IPS DF 6.9 (cell line): ENCODE measurements at regions not wholly inside any gene's neighbourhood (a gene's known extent, or its start where the extent isn't known, plus 50 kb on each side); places are given as distances from the start of the nearest gene placed in this dataset.
A peak's percentile ranks its signal among the peaks of the same experiment; 100 is the strongest.

ENCODE experiments used
- DNase-seq: peaks from one replicate; pipeline ENCODE4 v3.0.0-alpha.2; 2013; ENCODE audit warnings: low read depth, low spot score
- H3K27ac ChIP-seq: one replicate; pipeline ENCODE4 v1.5.1; 2013; ENCODE audit warnings: low read length, control low read depth
- H3K27me3 ChIP-seq: 2 replicates; pipeline ENCODE4 v1.6.1; 2013; ENCODE audit warnings: mild to moderate bottlenecking, low read length; ENCODE audit not compliant: control insufficient read depth, insufficient read depth
- H3K36me3 ChIP-seq: 2 replicates; pipeline ENCODE4 v1.6.1; 2013; ENCODE audit warnings: low read length; ENCODE audit not compliant: control insufficient read depth, insufficient read depth
- H3K4me1 ChIP-seq: 2 replicates; pipeline ENCODE4 v1.6.1; 2013; ENCODE audit warnings: low read length; ENCODE audit not compliant: control insufficient read depth, insufficient read depth
- H3K4me3 ChIP-seq: 2 replicates; pipeline ENCODE4 v1.5.1; 2013; ENCODE audit warnings: mild to moderate bottlenecking, low read length
- H3K9me3 ChIP-seq: 2 replicates; pipeline ENCODE4 v1.6.1; 2013; ENCODE audit warnings: low read length, inconsistent platforms; ENCODE audit not compliant: control insufficient read depth, insufficient read depth
- WGBS: extraction: QIAGEN DNeasy Blood & Tissue Kit; methylation state at CpG from one replicate; pipeline ENCODE4 v1.1.7; 2013; ENCODE audit warnings: mixed read lengths, missing lambda C conversion rate; ENCODE audit not compliant: insufficient read length, insufficient coverage; 5-methylcytosine and 5-hydroxymethylcytosine counted together

GRCh38 chr5:106766916-106767315 lies 903.8 kb downstream of the EFNA5 start:
- no peak overlapping the region for H3K4me3 ChIP-seq
- WGBS: no CpG with 5 or more reads among the region's 2 CpGs

GRCh38 chr5:106759581-106759980 lies 911.2 kb downstream of the EFNA5 start:
- Histone ChIP-seq H3K4me3 (no peak overlapping the region), H3K27me3 (no peaks in the 10 kb centered on the region), H3K36me3 (no peaks in the 10 kb centered on the region), H3K9me3 (no peaks in the 10 kb centered on the region), H3K27ac (no peak overlapping the region), H3K4me1 (peaks cover 3% of the 10 kb centered on the region; the same call in 1 of the 2 replicates)
- no peak for DNase-seq
- WGBS: no CpG with 5 or more reads among the region's 3 CpGs

More at GRCh38 chr5:106766916-106767315, 903.8 kb downstream of the EFNA5 start:
- Histone ChIP-seq H3K27me3 (no peaks in the 10 kb centered on the region), H3K4me1 (no peaks in the 10 kb centered on the region), H3K36me3 (no peaks in the 10 kb centered on the region), H3K9me3 (no peaks in the 10 kb centered on the region), H3K27ac (no peak overlapping the region)
- no peak for DNase-seq

- Histone ChIP-seq H3K9me3 (no peaks in the 10 kb centered on the region), H3K36me3 (no peaks in the 10 kb centered on the region), H3K27ac (no peak overlapping the region), H3K4me3 (no peak overlapping the region), H3K27me3 (no peaks in the 10 kb centered on the region), H3K4me1 (peaks cover 3% of the 10 kb centered on the region; the same call in 1 of the 2 replicates)
- DNase-seq: no peak
- no CpG with 5 or more reads among the region's 1 CpG for WGBS
Observed at GRCh38 chr5:106759152-106759551, 911.6 kb downstream of the EFNA5 start.

- Histone ChIP-seq H3K27ac (no peak overlapping the region), H3K4me1 (peaks cover 3% of the 10 kb centered on the region; the same call in 1 of the 2 replicates), H3K36me3 (no peaks in the 10 kb centered on the region), H3K27me3 (no peaks in the 10 kb centered on the region), H3K9me3 (no peaks in the 10 kb centered on the region), H3K4me3 (no peak overlapping the region)
- DNase-seq: no peak
- no CpG with 5 or more reads among the region's 3 CpGs for WGBS
Observed at GRCh38 chr5:106757672-106758071, 913.1 kb downstream of the EFNA5 start.

- H3K4me3 ChIP-seq: no peak overlapping the region
- peaks cover 3% of the 10 kb centered on the region; the same call in 1 of the 2 replicates for H3K4me1 ChIP-seq
- H3K27me3 ChIP-seq: no peaks in the 10 kb centered on the region
- WGBS: no CpG with 5 or more reads among the region's 4 CpGs
- no peaks in the 10 kb centered on the region for H3K36me3 ChIP-seq
- no peaks in the 10 kb centered on the region for H3K9me3 ChIP-seq
- no peak for DNase-seq
- H3K27ac ChIP-seq: no peak overlapping the region
Observed at GRCh38 chr5:106755789-106756188, 914.9 kb downstream of the EFNA5 start.

GRCh38 chr5:106755066-106755465 lies 915.7 kb downstream of the EFNA5 start:
- Histone ChIP-seq H3K27me3 (no peaks in the 10 kb centered on the region), H3K27ac (no peak overlapping the region), H3K36me3 (no peaks in the 10 kb centered on the region), H3K9me3 (no peaks in the 10 kb centered on the region), H3K4me1 (peaks cover 3% of the 10 kb centered on the region; the same call in 1 of the 2 replicates), H3K4me3 (no peak overlapping the region)
- no CpG with 5 or more reads among the region's 2 CpGs for WGBS
- DNase-seq: peak; percentile 20

GRCh38 chr5:106749826-106750225 lies 920.9 kb downstream of the EFNA5 start:
- DNase-seq: no peak
- no peak overlapping the region for H3K4me3 ChIP-seq
- no peaks in the 10 kb centered on the region for H3K36me3 ChIP-seq
- H3K27me3 ChIP-seq: no peaks in the 10 kb centered on the region
- no peak overlapping the region for H3K27ac ChIP-seq
- no peaks in the 10 kb centered on the region for H3K4me1 ChIP-seq
- H3K9me3 ChIP-seq: no peaks in the 10 kb centered on the region

- Histone ChIP-seq H3K9me3 (no peaks in the 10 kb centered on the region), H3K27me3 (no peaks in the 10 kb centered on the region), H3K36me3 (no peaks in the 10 kb centered on the region), H3K27ac (no peak overlapping the region), H3K4me3 (no peak overlapping the region), H3K4me1 (no peaks in the 10 kb centered on the region)
- no CpG with 5 or more reads among the region's 2 CpGs for WGBS
- no peak for DNase-seq
Observed at GRCh38 chr5:106739127-106739526, 931.6 kb downstream of the EFNA5 start.

GRCh38 chr5:106737111-106737510 lies 933.6 kb downstream of the EFNA5 start:
- Histone ChIP-seq H3K4me1 (no peaks in the 10 kb centered on the region), H3K27me3 (no peaks in the 10 kb centered on the region), H3K36me3 (no peaks in the 10 kb centered on the region), H3K4me3 (no peak overlapping the region), H3K9me3 (no peaks in the 10 kb centered on the region), H3K27ac (no peak overlapping the region)
- no CpG with 5 or more reads among the region's 1 CpG for WGBS
- no peak for DNase-seq

GRCh38 chr5:106732624-106733023 lies 938.1 kb downstream of the EFNA5 start:
- Histone ChIP-seq H3K9me3 (no peaks in the 10 kb centered on the region), H3K36me3 (no peaks in the 10 kb centered on the region), H3K4me1 (no peaks in the 10 kb centered on the region), H3K27ac (no peak overlapping the region), H3K27me3 (no peaks in the 10 kb centered on the region), H3K4me3 (no peak overlapping the region)
- DNase-seq: no peak

GRCh38 chr5:106730912-106731311 lies 939.8 kb downstream of the EFNA5 start:
- Histone ChIP-seq H3K27me3 (no peaks in the 10 kb centered on the region), H3K4me1 (no peaks in the 10 kb centered on the region), H3K9me3 (no peaks in the 10 kb centered on the region), H3K27ac (no peak overlapping the region), H3K4me3 (no peak overlapping the region), H3K36me3 (no peaks in the 10 kb centered on the region)
- DNase-seq: no peak
- WGBS: no CpG with 5 or more reads among the region's 1 CpG
